ENCODE measurements at regions not wholly inside any gene's neighbourhood (a gene's known extent, or its start where the extent isn't known, plus 50 kb on each side); places are given as distances from the start of the nearest gene placed in this dataset.

DNA sequence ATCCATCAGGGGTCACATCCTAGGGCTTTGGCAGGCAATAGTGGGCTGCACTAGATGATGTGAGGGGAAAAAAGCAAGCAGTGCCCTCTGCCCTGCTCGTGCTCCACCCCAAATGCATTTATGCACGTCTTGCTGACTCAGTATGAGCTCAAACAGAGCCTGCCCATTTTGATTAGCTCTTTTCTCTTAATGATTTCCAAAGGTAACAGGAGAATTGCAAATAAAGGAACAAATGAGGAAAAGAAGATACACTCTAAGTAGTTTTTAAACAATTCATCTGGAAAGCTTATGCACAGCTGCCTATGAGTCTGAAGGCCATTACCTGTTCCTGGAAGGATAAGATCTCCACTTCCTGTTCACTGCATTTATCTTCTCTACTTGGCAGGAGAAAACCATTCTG lies 364.2 kb downstream of the TMEM232 start:
- TF ChIP-seq, protein P1, sequence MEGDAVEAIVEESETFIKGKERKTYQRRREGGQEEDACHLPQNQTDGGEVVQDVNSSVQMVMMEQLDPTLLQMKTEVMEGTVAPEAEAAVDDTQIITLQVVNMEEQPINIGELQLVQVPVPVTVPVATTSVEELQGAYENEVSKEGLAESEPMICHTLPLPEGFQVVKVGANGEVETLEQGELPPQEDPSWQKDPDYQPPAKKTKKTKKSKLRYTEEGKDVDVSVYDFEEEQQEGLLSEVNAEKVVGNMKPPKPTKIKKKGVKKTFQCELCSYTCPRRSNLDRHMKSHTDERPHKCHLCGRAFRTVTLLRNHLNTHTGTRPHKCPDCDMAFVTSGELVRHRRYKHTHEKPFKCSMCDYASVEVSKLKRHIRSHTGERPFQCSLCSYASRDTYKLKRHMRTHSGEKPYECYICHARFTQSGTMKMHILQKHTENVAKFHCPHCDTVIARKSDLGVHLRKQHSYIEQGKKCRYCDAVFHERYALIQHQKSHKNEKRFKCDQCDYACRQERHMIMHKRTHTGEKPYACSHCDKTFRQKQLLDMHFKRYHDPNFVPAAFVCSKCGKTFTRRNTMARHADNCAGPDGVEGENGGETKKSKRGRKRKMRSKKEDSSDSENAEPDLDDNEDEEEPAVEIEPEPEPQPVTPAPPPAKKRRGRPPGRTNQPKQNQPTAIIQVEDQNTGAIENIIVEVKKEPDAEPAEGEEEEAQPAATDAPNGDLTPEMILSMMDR (IDR thresholded peaks at IDR 0.05) = no peak
- TF ChIP-seq POLR2A (IDR thresholded peaks at IDR 0.05) = no peak
